ENCODE measurements at regions not wholly inside any gene's neighbourhood (a gene's known extent, or its start where the extent isn't known, plus 50 kb on each side); places are given as distances from the start of the nearest gene placed in this dataset.

GRCh38 chr12:72957454-72957853, 685.3 kb downstream of the TRHDE start:
- Histone ChIP-seq H3K27ac (no peak overlapping the region), H3K9me3 (no peaks in the 10 kb centered on the region), H3K4me1 (no peaks in the 10 kb centered on the region), H3K36me3 (no peaks in the 10 kb centered on the region), H3K27me3 (no peaks in the 10 kb centered on the region), H3K4me3 (no peak overlapping the region)
- no peak for TF ChIP-seq CTCF (IDR thresholded peaks at IDR 0.05)
- DNase-seq = no peak
- intact Hi-C loops (cut with DNase I; ENCODE audit: low total_unique reads) = loop anchor here (5.0 kb wide), 1 partner anchor 595 kb away; no protein-coding TSS in a partner anchor

GRCh38 chr12:72966684-72967083, 694.5 kb downstream of the TRHDE start:
- no peaks in the 10 kb centered on the region for H3K9me3 ChIP-seq
- H3K4me3 ChIP-seq = no peak overlapping the region
- H3K4me1 ChIP-seq = peaks cover 0 to 2% (median 0%) of the 10 kb centered on the region in 4 donors
- TF ChIP-seq CTCF (IDR thresholded peaks at IDR 0.05) = no peak
- H3K36me3 ChIP-seq = no peaks in the 10 kb centered on the region
- no peak overlapping the region for H3K27ac ChIP-seq
- H3K27me3 ChIP-seq = no peaks in the 10 kb centered on the region
- DNase-seq = no peak
- intact Hi-C loops (cut with DNase I; ENCODE audit: low total_unique reads) = no loop called here

GRCh38 chr12:72974954-72975555, 702.9 kb downstream of the TRHDE start:
- Histone ChIP-seq H3K4me3 (no peak overlapping the region), H3K4me1 (no peaks in the 10 kb centered on the region), H3K27me3 (no peaks in the 10 kb centered on the region), H3K9me3 (peaks cover 0 to 5% (median 0%) of the 10 kb centered on the region in 3 donors), H3K27ac (no peak overlapping the region), H3K36me3 (no peaks in the 10 kb centered on the region)
- no peak for TF ChIP-seq CTCF (IDR thresholded peaks at IDR 0.05)
- intact Hi-C loops (cut with DNase I; ENCODE audit: low total_unique reads) = no loop called here
- DNase-seq = no peak

GRCh38 chr12:72978999-72979398, 706.8 kb downstream of the TRHDE start:
- intact Hi-C loops (cut with DNase I; ENCODE audit: low total_unique reads) = no loop called here
- no peak for DNase-seq

GRCh38 chr12:72982356-72982755, 710.2 kb downstream of the TRHDE start:
- Histone ChIP-seq H3K9me3 (no peaks in the 10 kb centered on the region), H3K4me1 (no peaks in the 10 kb centered on the region), H3K36me3 (no peaks in the 10 kb centered on the region), H3K27me3 (no peaks in the 10 kb centered on the region), H3K27ac (no peak overlapping the region), H3K4me3 (no peak overlapping the region)
- TF ChIP-seq CTCF (IDR thresholded peaks at IDR 0.05) = no peak
- no peak for DNase-seq
- intact Hi-C loops (cut with DNase I; ENCODE audit: low total_unique reads) = no loop called here

More at GRCh38 chr12:72978999-72979398, 706.8 kb downstream of the TRHDE start:
- H3K9me3 ChIP-seq = peaks cover 0 to 5% (median 0%) of the 10 kb centered on the region in 3 donors
- H3K4me1 ChIP-seq = no peaks in the 10 kb centered on the region
- H3K27me3 ChIP-seq = no peaks in the 10 kb centered on the region
- H3K27ac ChIP-seq = no peak overlapping the region
- no peaks in the 10 kb centered on the region for H3K36me3 ChIP-seq
- TF ChIP-seq CTCF (IDR thresholded peaks at IDR 0.05) = no peak
- no peak overlapping the region for H3K4me3 ChIP-seq

- H3K4me1 ChIP-seq = no peaks in the 10 kb centered on the region
- intact Hi-C loops (cut with DNase I; ENCODE audit: low total_unique reads) = no loop called here
- TF ChIP-seq CTCF (IDR thresholded peaks at IDR 0.05) = no peak
These were observed 714.8 kb downstream of the TRHDE start for GRCh38 chr12:72986963-72987362.

More at GRCh38 chr12:72986963-72987362, 714.8 kb downstream of the TRHDE start:
- no peak for DNase-seq
- Histone ChIP-seq H3K36me3 (no peaks in the 10 kb centered on the region), H3K4me3 (no peak overlapping the region), H3K27ac (no peak overlapping the region), H3K27me3 (no peaks in the 10 kb centered on the region), H3K9me3 (no peaks in the 10 kb centered on the region)
